ENCODE measurements at regions not wholly inside any gene's neighbourhood (a gene's known extent, or its start where the extent isn't known, plus 50 kb on each side); places are given as distances from the start of the nearest gene placed in this dataset.

- TF ChIP-seq NR0B2 (CRISPR knock-in tag; IDR thresholded peaks at IDR 0.05) (no peak), TEAD2 (CRISPR knock-in tag; IDR thresholded peaks at IDR 0.05) (no peak)
Measured at GRCh38 chr14:106619606-106620005, 1093.2 kb downstream of the TMEM121 start (continued).

- Histone ChIP-seq H3K9ac (ENCODE audit: insufficient read depth, low read depth, low read length) (no peak overlapping the region), H3K79me2 (ENCODE audit: insufficient read depth, low read length) (no peaks in the 10 kb centered on the region), H2AFZ (ENCODE audit: low read length) (no peak overlapping the region), H3K4me1 (ENCODE audit: insufficient read depth, low read length) (no peaks in the 10 kb centered on the region), H3K36me3 (replicated peaks in 1 of 2; ENCODE audit: control insufficient read depth in 1 of 2, insufficient read depth in 2 of 2, low read length in 2 of 2) (no peaks in the 10 kb centered on the region), H3K27ac (ENCODE audit: extremely low read length, insufficient read depth, low read length) (no peak overlapping the region), H3K4me2 (ENCODE audit: low read depth, low read length) (no peak overlapping the region), H3K27me3 (ENCODE audit: control insufficient read depth in 1 of 2, insufficient read depth in 2 of 2, low read length in 2 of 2) (no peaks in the 10 kb centered on the region; a peak in 1 of 5 replicates), H4K20me1 (ENCODE audit: insufficient read depth, low read length) (no peaks in the 10 kb centered on the region), H3K4me3 (replicated peaks in 1 of 3; ENCODE audit: insufficient read depth in 1 of 3, low read depth in 2 of 3, low read length in 3 of 3) (no peak overlapping the region), H3K9me3 (ENCODE audit: low read length) (peaks cover 14% of the 10 kb centered on the region)
- in situ Hi-C loops (cut with HindIII; ENCODE audit: extremely low pct_ligation_motif_present, low pct_unique_long_range_greater_than_20kb): no loop called here
- ATAC-seq (no peak), DNase-seq (ENCODE audit: low spot score) (no peak), FAIRE-seq (no peak)
- ChIA-PET POLR2A (no interaction called here), CTCF (ENCODE audit: low intra/inter-chr PET ratio, low total read pairs) (no interaction called here)
- BruUV-seq (replicated peaks): no TSS peak
- intact Hi-C loops (cut with micrococcal nuclease; ENCODE audit: unreplicated experiment): no loop called here
- no peak for TF ChIP-seq TSC22D2 (CRISPR knock-in tag; IDR thresholded peaks at IDR 0.05; ENCODE audit: borderline replicate concordance)
- no peak for TF ChIP-seq RCOR2 (CRISPR knock-in tag; IDR thresholded peaks at IDR 0.05)
- TF ChIP-seq ZFY (CRISPR knock-in tag; IDR thresholded peaks at IDR 0.05): no peak
- peak; percentile 82 to 94 for TF ChIP-seq MAFK (conservative IDR thresholded peaks at IDR 0.05 in 1 of 2, IDR thresholded peaks at IDR 0.05 in 1 of 2; ENCODE audit: low read length in 2 of 2)
- no peak for TF ChIP-seq KDM2A (CRISPR knock-in tag; IDR thresholded peaks at IDR 0.05; ENCODE audit: borderline replicate concordance, low read depth)
- no peak for TF ChIP-seq ZSCAN22 (CRISPR knock-in tag; IDR thresholded peaks at IDR 0.05)
- peak; percentile 86 for TF ChIP-seq MAFF (IDR thresholded peaks at IDR 0.05; ENCODE audit: low read depth, low read length)
- no peak for TF ChIP-seq HDAC6 (IDR thresholded peaks at IDR 0.05; ENCODE audit: low read depth, low read length)
- no peak for TF ChIP-seq REPIN1 (CRISPR knock-in tag; IDR thresholded peaks at IDR 0.05; ENCODE audit: borderline replicate concordance, low read depth)
- no peak for TF ChIP-seq NFAT5 (CRISPR knock-in tag; IDR thresholded peaks at IDR 0.05)
- no peak for TF ChIP-seq ADNP (CRISPR knock-in tag; IDR thresholded peaks at IDR 0.05)
- TF ChIP-seq ASH2L (IDR thresholded peaks at IDR 0.05; ENCODE audit: insufficient read length, low read depth, low read length): no peak
- TF ChIP-seq PCBP2 (optimal IDR thresholded peaks at IDR 0.05; ENCODE audit: low read depth, low read length, poor library complexity, severe bottlenecking): no peak
- TF ChIP-seq SRSF1 (optimal IDR thresholded peaks at IDR 0.05; ENCODE audit: low read depth, low read length): no peak
- 3% methylated on average over 2 of the region's 2 CpGs for WGBS (ENCODE audit: low lambda C conversion rate)
Measured at GRCh38 chr14:106620368-106620767, 1094.0 kb downstream of the TMEM121 start.

Data from HepG2 (cell line).